Kidney tubule cell (primary cell): ENCODE measurements at regions not wholly inside any gene's neighbourhood (a gene's known extent, or its start where the extent isn't known, plus 50 kb on each side); places are given as distances from the start of the nearest gene placed in this dataset.
"Not testable (repeated sequence)": the region's sequence is repeated elsewhere in the genome, so short reads cannot be mapped to it uniquely, and the experiment has no call there.

Experiments used
- DNase-seq: peaks from one replicate; pipeline ENCODE4 v3.0.0-alpha.2; 2018; ENCODE audit warnings: low spot score

DNA sequence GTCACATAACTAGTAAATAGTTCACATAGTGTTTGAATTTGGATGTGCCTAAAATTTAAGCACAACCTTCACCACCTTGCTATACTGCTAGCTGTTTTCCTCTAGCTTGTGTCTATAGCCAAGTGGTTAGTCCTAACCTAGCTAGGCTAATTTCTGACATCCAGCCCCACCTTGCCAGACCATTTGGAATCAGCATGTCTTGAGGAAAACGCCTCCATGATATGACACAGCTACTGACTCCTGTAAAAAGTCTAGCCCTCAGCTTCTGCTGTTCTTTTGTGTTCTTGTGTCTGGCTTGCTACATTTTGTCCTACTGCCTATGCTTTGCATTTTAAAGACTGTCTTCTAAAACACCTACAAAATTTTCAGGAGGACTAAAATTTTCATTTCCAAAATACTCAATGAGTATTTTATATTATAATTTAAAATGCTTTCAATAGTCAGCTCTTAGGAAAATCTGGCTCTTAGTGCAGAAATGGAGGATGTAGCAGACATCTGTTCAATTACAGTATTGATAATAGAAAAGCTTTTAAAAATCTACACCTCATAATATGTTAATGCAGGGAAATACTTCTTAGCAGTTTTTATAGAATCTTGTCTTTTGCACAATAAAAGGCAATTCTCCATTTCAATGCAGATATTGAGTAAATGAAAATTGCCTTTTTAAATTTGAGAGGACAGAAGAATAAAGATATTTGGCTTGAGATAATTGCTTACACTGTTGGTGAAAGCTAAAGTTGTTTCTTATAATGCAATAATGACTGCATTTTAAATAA lies 160.8 kb upstream of the APP start:
- no peak for DNase-seq

DNA sequence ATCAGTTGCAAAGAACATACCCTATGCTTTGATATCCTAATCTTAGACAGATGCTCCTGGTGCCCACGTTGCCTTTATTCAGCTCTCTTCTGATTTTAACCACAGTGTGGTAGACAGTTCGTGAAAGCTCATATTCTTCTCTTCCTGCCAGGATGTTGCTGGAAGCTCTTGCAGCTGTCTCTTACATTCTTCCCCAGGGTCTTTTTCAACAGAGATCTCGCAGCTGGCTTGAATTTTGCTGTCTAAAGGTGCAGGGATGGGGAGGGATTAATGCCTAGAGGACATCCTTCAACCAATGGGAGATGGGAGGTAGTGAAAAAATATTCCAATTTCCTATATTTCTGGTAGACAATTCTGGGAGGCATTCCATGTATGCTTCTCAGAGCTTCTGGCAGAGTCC lies 150.0 kb upstream of the APP start:
- no peak for DNase-seq

- no peak for DNase-seq
These were observed 137.1 kb upstream of the APP start for GRCh38 chr21:26307640-26308039.

DNA sequence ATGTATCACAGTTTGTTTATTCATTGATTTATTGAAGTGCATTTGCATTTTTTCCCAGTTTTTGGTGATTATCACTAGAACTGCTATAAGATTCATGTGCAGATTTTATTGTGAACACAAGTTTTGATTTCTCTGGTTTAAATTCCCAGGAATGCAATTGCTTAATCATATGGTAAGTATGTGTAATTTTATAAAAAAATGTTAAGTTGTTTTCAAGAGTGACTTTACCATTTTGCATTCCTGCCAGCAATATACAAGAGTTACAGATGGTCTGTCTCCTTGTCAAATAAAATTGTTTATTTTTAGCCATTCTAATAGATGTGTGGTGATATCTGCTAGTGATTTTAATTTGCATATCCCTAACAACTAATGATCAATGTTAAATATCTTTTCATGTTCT lies 127.3 kb upstream of the APP start:
- no peak for DNase-seq

DNA sequence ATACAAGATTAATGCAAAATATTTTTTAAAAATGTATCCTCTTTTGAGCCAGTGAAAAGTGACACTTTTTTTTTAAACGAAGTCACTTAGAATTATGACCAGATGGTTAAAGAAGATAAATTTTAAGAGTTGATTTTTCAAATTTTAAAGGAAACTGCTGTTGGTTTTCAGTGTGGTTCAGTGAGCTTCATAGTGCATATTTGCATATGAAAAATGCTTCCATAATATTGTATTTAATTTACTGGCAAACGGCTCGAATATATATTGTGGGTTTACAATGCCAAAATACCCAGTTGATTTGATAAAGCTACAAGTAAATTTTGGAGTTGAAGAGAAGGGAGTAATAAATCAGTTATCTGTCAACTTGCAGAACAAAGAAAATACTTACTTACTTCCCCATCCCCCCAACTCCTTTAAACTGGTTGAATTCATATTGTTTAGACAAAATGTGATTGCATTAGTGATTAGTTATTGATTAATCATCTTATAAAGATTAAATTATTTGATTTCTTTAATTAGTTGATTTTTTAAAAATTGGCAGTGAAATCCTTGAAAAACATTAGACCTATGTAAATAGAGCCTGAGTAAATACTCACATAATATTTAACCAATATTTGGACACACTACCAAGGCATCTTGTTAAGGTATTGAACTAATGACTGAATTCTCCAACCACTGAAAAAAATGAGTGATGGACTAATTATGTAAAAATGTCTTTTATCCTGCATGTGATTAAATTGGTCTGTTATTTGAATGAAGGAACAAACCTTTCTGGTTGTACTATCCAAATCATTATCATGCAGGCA lies 122.8 kb upstream of the APP start:
- no peak for DNase-seq

GRCh38 chr21:26288026-26288425 lies 117.5 kb upstream of the APP start:
- peak; percentile 1 for DNase-seq

DNA sequence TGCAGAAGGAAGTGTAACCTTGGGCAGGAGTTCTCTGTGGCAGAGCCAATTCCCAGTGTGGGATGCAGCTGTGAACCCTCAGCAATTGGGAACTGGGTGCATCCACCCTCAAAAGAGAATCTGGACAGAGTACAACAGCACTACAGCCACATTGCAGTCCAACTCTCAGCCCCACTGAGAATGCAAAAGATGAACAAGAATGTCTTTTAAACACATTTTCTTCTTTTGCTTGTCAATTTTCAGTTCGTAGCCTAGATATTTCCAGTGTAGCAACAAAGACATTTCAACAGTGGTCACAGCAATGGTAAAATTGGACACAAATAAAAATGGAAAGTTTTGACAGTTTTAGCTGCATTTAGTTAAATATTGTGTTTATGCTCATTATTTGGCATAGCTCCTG lies 114.0 kb upstream of the APP start:
- no peak for DNase-seq

DNA sequence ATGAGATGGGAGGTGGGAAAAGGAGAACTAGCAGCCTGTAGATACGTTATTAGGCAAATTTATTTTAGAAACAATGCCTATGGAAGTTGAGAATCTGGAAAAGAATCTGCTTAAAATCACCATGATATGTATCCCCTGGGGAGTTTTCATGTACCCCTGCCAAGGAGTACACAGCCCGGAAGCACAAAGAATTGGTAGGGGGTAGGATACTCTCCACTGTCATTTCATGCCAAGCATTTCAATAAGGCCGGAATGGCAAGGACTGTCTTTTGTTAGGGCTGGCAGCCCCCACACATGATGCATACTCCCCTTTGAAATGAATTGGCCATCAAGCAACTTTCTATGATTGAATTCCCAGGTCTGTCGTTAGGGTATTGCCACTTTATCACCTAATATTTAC lies 111.5 kb upstream of the APP start:
- DNase-seq = no peak

- DNase-seq = no peak
These were observed 110.9 kb upstream of the APP start for GRCh38 chr21:26281506-26281905.

DNA sequence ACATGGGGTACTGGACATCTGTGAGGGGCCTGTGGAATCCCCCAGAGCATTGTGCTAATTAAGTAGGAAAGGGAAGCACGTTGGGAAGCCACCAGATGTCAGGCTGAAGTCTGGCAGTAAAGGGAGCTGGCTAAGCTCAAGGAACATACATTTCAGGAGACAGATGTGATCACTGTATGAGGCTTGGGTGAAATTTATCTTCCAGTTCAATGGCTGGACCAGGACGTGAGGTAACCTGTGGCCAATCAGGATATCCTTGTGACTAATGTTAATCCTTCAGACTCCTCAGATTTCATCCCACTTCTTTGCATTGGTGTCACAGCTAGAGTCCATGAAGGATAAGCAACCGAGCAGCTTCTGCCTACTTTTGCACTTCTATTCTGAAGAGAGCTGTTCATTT lies 110.2 kb upstream of the APP start:
- DNase-seq = peak; percentile 2

DNA sequence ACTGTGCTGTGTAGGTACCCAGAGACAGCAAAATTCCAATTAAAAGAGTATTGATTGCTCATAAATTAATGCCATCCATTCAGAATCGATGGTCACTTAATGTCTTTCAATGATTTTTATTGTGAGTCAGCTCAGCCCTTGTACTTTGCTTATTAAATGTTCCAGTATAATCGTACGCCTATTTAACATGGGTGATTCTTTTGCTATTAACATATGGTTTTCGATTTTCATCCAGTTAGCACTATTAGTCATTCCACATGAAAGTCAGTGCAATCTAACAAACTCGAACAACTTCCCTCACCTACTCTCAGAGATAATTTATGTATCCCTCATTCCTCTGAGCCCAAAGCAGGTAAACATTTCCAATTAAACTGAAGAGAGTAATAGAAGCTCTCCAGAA lies 109.6 kb upstream of the APP start:
- DNase-seq = no peak

DNA sequence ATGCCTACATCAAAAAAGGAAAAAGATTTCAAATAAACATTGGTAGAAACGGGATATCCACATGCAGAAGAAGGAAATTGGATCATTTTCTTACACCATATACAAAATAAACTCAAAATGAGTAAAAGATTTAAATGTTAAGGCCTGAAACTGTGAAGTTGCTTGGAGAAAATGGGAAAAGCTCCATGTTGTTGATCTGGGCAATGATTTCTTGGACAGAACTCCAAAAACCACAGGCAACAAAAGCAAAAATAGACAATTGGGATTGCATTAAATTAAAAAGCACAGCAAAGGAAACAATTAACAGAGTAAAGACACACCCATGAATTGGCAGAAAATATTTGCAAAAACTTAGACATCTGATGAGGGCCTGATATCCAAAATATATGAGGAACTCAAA lies 105.2 kb upstream of the APP start:
- DNase-seq = no peak

- no peak for DNase-seq
These were observed 103.2 kb upstream of the APP start for GRCh38 chr21:26273686-26274313.

DNA sequence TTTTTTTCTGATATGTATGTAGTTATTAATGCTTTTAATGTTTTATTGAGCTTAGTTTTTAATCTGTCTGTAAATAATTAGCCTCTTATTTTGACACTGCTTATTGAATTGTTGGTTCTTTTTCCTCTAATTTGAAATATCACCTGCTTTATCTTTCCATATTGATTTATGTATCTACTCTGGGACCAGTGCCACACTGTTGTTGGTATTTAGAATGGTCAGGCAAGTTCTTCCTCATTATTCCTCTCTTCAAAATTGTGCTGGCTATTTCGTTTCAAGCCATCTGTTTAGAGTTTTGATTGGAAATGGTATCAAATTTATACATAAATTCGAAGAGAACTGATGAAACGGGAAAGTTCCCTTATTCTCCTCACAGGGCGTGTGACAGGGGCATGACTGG lies 96.8 kb upstream of the APP start:
- DNase-seq = no peak

DNA sequence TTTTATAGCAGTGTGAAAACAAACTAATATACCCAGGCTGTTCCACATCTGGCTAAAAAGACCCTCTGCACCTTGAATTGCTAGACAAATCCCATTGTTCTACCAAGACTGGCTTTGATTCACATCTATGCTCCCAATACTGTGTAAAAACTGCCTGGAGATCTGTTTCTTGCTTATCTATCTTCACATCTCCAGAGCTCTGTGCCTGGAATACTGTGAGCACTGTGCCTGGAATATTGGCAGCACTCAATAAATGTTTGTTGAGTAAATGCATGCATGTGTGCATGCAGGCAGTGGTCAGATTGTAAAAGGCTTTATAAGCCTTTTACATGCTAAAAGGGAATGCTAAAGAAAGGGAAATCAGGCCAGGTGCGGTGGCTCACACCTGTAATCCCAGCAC lies 75.5 kb upstream of the APP start:
- DNase-seq = no peak

- no peak for DNase-seq
These were observed 74.9 kb upstream of the APP start for GRCh38 chr21:26245428-26245827.

DNA sequence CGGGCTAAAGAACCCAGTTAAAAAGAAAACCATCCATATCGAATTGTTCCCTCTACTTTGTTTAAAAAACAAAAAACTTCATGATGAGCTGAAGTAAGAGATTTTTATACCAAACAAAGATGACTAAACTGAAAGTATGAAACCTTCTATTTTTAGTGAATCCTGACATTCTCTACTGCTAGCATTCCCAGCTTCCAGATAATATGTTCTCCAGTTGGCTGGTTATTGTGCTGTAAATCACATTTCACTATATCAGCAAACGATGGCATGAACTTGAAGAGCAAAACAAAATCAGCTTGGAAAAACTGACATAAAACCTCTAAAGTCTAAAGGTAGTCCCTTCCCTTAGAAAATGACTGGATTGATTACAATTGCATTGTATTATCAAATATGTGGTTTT lies 68.1 kb upstream of the APP start:
- DNase-seq = no peak

- DNase-seq = peak; percentile 57
These were observed 65.7 kb upstream of the APP start for GRCh38 chr21:26236281-26236680.

- DNase-seq = not testable (repeated sequence)
These were observed 62.7 kb upstream of the APP start for GRCh38 chr21:26233297-26233696.

DNA sequence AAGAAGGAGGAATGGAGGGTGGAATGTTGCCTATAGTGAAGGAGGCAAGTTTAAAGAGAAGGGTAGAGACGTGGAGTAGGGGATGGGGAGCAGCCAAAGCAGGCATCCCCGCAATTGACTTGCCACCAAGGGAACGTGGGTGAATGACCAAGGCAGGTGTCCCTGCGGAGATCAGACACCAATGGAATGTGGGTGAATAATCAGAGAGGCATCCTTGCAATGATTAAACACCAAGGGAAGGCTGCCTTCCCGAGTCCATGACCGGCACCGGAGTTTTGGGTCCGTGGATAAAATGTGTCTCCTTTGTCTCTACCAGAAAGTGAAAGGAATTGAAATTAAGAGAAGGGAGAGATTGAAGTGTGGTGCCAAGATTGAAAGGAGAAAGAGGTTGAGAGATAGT lies 61.9 kb upstream of the APP start:
- DNase-seq = peak; percentile 45

- peak; percentile 65 for DNase-seq
These were observed 56.6 kb upstream of the APP start for GRCh38 chr21:26227130-26227529.

GRCh38 chr21:26226724-26227123 lies 56.2 kb upstream of the APP start:
- DNase-seq = no peak

GRCh38 chr21:26225046-26225445 lies 54.5 kb upstream of the APP start:
- peak; percentile 74 for DNase-seq
